Islet precursor cell (in vitro differentiated cells): ENCODE measurements at regions not wholly inside any gene's neighbourhood (a gene's known extent, or its start where the extent isn't known, plus 50 kb on each side); places are given as distances from the start of the nearest gene placed in this dataset.

Source experiments
- DNase-seq: peaks from one replicate; pipeline ENCODE4 v3.0.0-alpha.2; 2018

GRCh38 chrX:139106069-139106468, 394.6 kb upstream of the FGF13 start:
- peak; percentile 79 for DNase-seq

- DNase-seq: peak; percentile 80
Observed at GRCh38 chrX:139094671-139095592, 383.4 kb upstream of the FGF13 start.

GRCh38 chrX:139093201-139093600, 381.7 kb upstream of the FGF13 start:
- DNase-seq: no peak

GRCh38 chrX:139091878-139092277, 380.4 kb upstream of the FGF13 start:
- no peak for DNase-seq

GRCh38 chrX:139091066-139091465, 379.5 kb upstream of the FGF13 start:
- DNase-seq: no peak

GRCh38 chrX:139086246-139086645, 374.7 kb upstream of the FGF13 start:
- DNase-seq: no peak

- DNase-seq: no peak
Observed at GRCh38 chrX:139085404-139085803, 373.9 kb upstream of the FGF13 start.

GRCh38 chrX:139083191-139083590, 371.7 kb upstream of the FGF13 start:
- DNase-seq: no peak

GRCh38 chrX:139081965-139082364, 370.4 kb upstream of the FGF13 start:
- no peak for DNase-seq

- DNase-seq: no peak
Observed at GRCh38 chrX:139079789-139080188, 368.3 kb upstream of the FGF13 start.

GRCh38 chrX:139078761-139079280, 367.3 kb upstream of the FGF13 start:
- DNase-seq: no peak

GRCh38 chrX:139078342-139078741, 366.8 kb upstream of the FGF13 start:
- DNase-seq: no peak

- DNase-seq: no peak
Observed at GRCh38 chrX:139077281-139078250, 366.0 kb upstream of the FGF13 start.

GRCh38 chrX:139063364-139063763, 351.8 kb upstream of the FGF13 start:
- no peak for DNase-seq

- no peak for DNase-seq
Observed at GRCh38 chrX:139058831-139059495, 347.4 kb upstream of the FGF13 start.

GRCh38 chrX:139052461-139052860, 340.9 kb upstream of the FGF13 start:
- DNase-seq: no peak

GRCh38 chrX:139049465-139049864, 337.9 kb upstream of the FGF13 start:
- peak; percentile 50 for DNase-seq

GRCh38 chrX:139044680-139045079, 333.2 kb upstream of the FGF13 start:
- DNase-seq: no peak

GRCh38 chrX:139039041-139039440, 327.5 kb upstream of the FGF13 start:
- DNase-seq: no peak

GRCh38 chrX:139026811-139027210, 315.3 kb upstream of the FGF13 start:
- DNase-seq: no peak

GRCh38 chrX:139026406-139026805, 314.9 kb upstream of the FGF13 start:
- DNase-seq: no peak

- no peak for DNase-seq
Observed at GRCh38 chrX:139025816-139026215, 314.3 kb upstream of the FGF13 start.

GRCh38 chrX:139023531-139023930, 312.0 kb upstream of the FGF13 start:
- DNase-seq: no peak
